HG03432 (cell line): ENCODE measurements at regions not wholly inside any gene's neighbourhood (a gene's known extent, or its start where the extent isn't known, plus 50 kb on each side); places are given as distances from the start of the nearest gene placed in this dataset.

Experiments
- ATAC-seq: cut with Tn5 transposase; IDR thresholded peaks from one replicate; pipeline ENCODE4 v1.9.1; 2021; ENCODE audit warnings: mild to moderate bottlenecking, moderate library complexity; ENCODE audit not compliant: unreplicated experiment

- no peak for ATAC-seq
Measured at GRCh38 chr13:99911965-99912566, 59.5 kb downstream of the ZIC5 start.

- ATAC-seq, result no peak
Measured at GRCh38 chr13:99911069-99911964, 60.2 kb downstream of the ZIC5 start.

- no peak for ATAC-seq
Measured at GRCh38 chr13:99909836-99910619, 61.5 kb downstream of the ZIC5 start.

GRCh38 chr13:99909097-99909835, 62.3 kb downstream of the ZIC5 start:
- ATAC-seq, result no peak

- no peak for ATAC-seq
Measured at GRCh38 chr13:99908140-99908803, 63.3 kb downstream of the ZIC5 start.

- ATAC-seq, result no peak
Measured at GRCh38 chr13:99907627-99908026, 63.9 kb downstream of the ZIC5 start.

GRCh38 chr13:99907038-99907437, 64.5 kb downstream of the ZIC5 start:
- no peak for ATAC-seq

- no peak for ATAC-seq
Measured at GRCh38 chr13:99905814-99906213, 65.8 kb downstream of the ZIC5 start.

- no peak for ATAC-seq
Measured at GRCh38 chr13:99905224-99905623, 66.3 kb downstream of the ZIC5 start.

- no peak for ATAC-seq
Measured at GRCh38 chr13:99903140-99903539, 68.4 kb downstream of the ZIC5 start.

- no peak for ATAC-seq
Measured at GRCh38 chr13:99902657-99903056, 68.9 kb downstream of the ZIC5 start.

- no peak for ATAC-seq
Measured at GRCh38 chr13:99900960-99901359, 70.6 kb downstream of the ZIC5 start.

GRCh38 chr13:99898421-99898820, 73.1 kb downstream of the ZIC5 start:
- ATAC-seq, result no peak

- no peak for ATAC-seq
Measured at GRCh38 chr13:99897076-99897440, 74.5 kb downstream of the ZIC5 start.

GRCh38 chr13:99896369-99897075, 75.0 kb downstream of the ZIC5 start:
- no peak for ATAC-seq

GRCh38 chr13:99895444-99896368, 75.9 kb downstream of the ZIC5 start:
- ATAC-seq, result no peak

- ATAC-seq, result no peak
Measured at GRCh38 chr13:99894840-99895443, 76.6 kb downstream of the ZIC5 start.

- ATAC-seq, result no peak
Measured at GRCh38 chr13:99894105-99894839, 77.3 kb downstream of the ZIC5 start.
